ENCODE measurements at regions not wholly inside any gene's neighbourhood (a gene's known extent, or its start where the extent isn't known, plus 50 kb on each side); places are given as distances from the start of the nearest gene placed in this dataset.

- TF ChIP-seq POLR2A (IDR thresholded peaks at IDR 0.05; ENCODE audit: extremely low read depth, insufficient read length): no peak
- no peak for TF ChIP-seq MAX (IDR thresholded peaks at IDR 0.05; ENCODE audit: low read depth, low read length)
- TF ChIP-seq CTCF (IDR thresholded peaks at IDR 0.05; ENCODE audit: low read depth, low read length): no peak
- TF ChIP-seq MYC (IDR thresholded peaks at IDR 0.05; ENCODE audit: low read depth, low read length): no peak
- no peak for DNase-seq (ENCODE audit: low read depth)
- no peak overlapping the region for H3K4me3 ChIP-seq (ENCODE audit: low read depth, low read length)
Observed at GRCh38 chr18:38586327-38586726, 1020.7 kb upstream of the CELF4 start.

GRCh38 chr18:38579764-38580163 lies 1014.2 kb upstream of the CELF4 start:
- DNase-seq (ENCODE audit: low read depth): no peak
- no peak overlapping the region for H3K4me3 ChIP-seq (ENCODE audit: low read depth, low read length)
- TF ChIP-seq POLR2A (IDR thresholded peaks at IDR 0.05; ENCODE audit: extremely low read depth, insufficient read length) (no peak), MYC (IDR thresholded peaks at IDR 0.05; ENCODE audit: low read depth, low read length) (no peak), MAX (IDR thresholded peaks at IDR 0.05; ENCODE audit: low read depth, low read length) (no peak), CTCF (IDR thresholded peaks at IDR 0.05; ENCODE audit: low read depth, low read length) (no peak)

- no peak for DNase-seq (ENCODE audit: low read depth)
- H3K4me3 ChIP-seq (ENCODE audit: low read depth, low read length): no peak overlapping the region
- TF ChIP-seq MAX (IDR thresholded peaks at IDR 0.05; ENCODE audit: low read depth, low read length) (no peak), MYC (IDR thresholded peaks at IDR 0.05; ENCODE audit: low read depth, low read length) (no peak), CTCF (IDR thresholded peaks at IDR 0.05; ENCODE audit: low read depth, low read length) (no peak), POLR2A (IDR thresholded peaks at IDR 0.05; ENCODE audit: extremely low read depth, insufficient read length) (no peak)
Observed at GRCh38 chr18:38576916-38577315, 1011.3 kb upstream of the CELF4 start.

GRCh38 chr18:38576349-38576748 lies 1010.8 kb upstream of the CELF4 start:
- H3K4me3 ChIP-seq (ENCODE audit: low read depth, low read length): no peak overlapping the region
- no peak for DNase-seq (ENCODE audit: low read depth)
- TF ChIP-seq MYC (IDR thresholded peaks at IDR 0.05; ENCODE audit: low read depth, low read length) (no peak), POLR2A (IDR thresholded peaks at IDR 0.05; ENCODE audit: extremely low read depth, insufficient read length) (no peak), CTCF (IDR thresholded peaks at IDR 0.05; ENCODE audit: low read depth, low read length) (no peak), MAX (IDR thresholded peaks at IDR 0.05; ENCODE audit: low read depth, low read length) (no peak)

- H3K4me3 ChIP-seq (ENCODE audit: low read depth, low read length): no peak overlapping the region
- TF ChIP-seq MYC (IDR thresholded peaks at IDR 0.05; ENCODE audit: low read depth, low read length) (no peak), POLR2A (IDR thresholded peaks at IDR 0.05; ENCODE audit: extremely low read depth, insufficient read length) (no peak), MAX (IDR thresholded peaks at IDR 0.05; ENCODE audit: low read depth, low read length) (no peak), CTCF (IDR thresholded peaks at IDR 0.05; ENCODE audit: low read depth, low read length) (no peak)
- DNase-seq (ENCODE audit: low read depth): no peak
Observed at GRCh38 chr18:38575648-38576047, 1010.0 kb upstream of the CELF4 start.

GRCh38 chr18:38575023-38575422 lies 1009.4 kb upstream of the CELF4 start:
- no peak overlapping the region for H3K4me3 ChIP-seq (ENCODE audit: low read depth, low read length)
- no peak for DNase-seq (ENCODE audit: low read depth)
- no peak for TF ChIP-seq MYC (IDR thresholded peaks at IDR 0.05; ENCODE audit: low read depth, low read length)
- TF ChIP-seq CTCF (IDR thresholded peaks at IDR 0.05; ENCODE audit: low read depth, low read length): no peak
